Suprapubic skin (tissue), 4 donors: ENCODE measurements at regions not wholly inside any gene's neighbourhood (a gene's known extent, or its start where the extent isn't known, plus 50 kb on each side); places are given as distances from the start of the nearest gene placed in this dataset.

Source experiments
- EP300 ChIP-seq: sonication (generic); formaldehyde crosslinking; IDR thresholded peaks from one replicate; pipeline ENCODE4 v1.6.1; 2017; ENCODE audit warnings: antibody characterized with exemption
- POLR2A ChIP-seq, 2 donors: fragments of 450-650 bp; IDR thresholded peaks; one replicate each; pipeline ENCODE4 v1.6.1; 2017; ENCODE audit warnings: antibody characterized with exemption in 2 of 2, mild to moderate bottlenecking in 2 of 2, moderate library complexity in 2 of 2
- POLR2AphosphoS5 ChIP-seq, 3 donors: sonication (generic); formaldehyde crosslinking; IDR thresholded peaks; one replicate each; pipeline ENCODE4 v1.6.1; 2017; ENCODE audit warnings: antibody characterized with exemption in 3 of 3
- TF ChIP-seq, protein P1 (sequence below), 2 donors: fragments of 200-600 bp in 1 of 2; fragments of 450-650 bp in 1 of 2; sonication (generic) in 1 of 2; IDR thresholded peaks; one replicate each; pipeline ENCODE4 v1.5.1; 2016 to 2019; ENCODE audit warnings: antibody characterized with exemption in 2 of 2, mild to moderate bottlenecking in 1 of 2, moderate library complexity in 1 of 2

DNA sequence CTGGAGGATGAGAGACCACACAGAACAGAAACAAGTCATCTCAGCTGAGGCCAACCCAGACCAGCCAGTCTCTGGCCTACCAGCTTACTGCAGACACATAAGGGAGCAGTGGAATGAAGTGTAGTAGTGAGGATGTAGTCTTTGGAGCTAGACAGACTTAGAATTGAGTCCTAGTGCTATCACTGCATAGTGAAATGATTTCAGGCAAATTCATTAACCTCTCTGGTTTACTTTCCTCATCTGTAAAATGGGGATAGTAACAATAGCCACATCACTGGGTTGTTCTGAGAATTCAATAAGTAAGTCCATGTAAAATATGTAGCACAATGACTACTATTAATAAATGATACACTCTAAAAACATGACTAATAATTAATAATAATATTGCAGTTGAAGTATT is 383.8 kb downstream of the DLEU7 start:
- TF ChIP-seq, protein P1, sequence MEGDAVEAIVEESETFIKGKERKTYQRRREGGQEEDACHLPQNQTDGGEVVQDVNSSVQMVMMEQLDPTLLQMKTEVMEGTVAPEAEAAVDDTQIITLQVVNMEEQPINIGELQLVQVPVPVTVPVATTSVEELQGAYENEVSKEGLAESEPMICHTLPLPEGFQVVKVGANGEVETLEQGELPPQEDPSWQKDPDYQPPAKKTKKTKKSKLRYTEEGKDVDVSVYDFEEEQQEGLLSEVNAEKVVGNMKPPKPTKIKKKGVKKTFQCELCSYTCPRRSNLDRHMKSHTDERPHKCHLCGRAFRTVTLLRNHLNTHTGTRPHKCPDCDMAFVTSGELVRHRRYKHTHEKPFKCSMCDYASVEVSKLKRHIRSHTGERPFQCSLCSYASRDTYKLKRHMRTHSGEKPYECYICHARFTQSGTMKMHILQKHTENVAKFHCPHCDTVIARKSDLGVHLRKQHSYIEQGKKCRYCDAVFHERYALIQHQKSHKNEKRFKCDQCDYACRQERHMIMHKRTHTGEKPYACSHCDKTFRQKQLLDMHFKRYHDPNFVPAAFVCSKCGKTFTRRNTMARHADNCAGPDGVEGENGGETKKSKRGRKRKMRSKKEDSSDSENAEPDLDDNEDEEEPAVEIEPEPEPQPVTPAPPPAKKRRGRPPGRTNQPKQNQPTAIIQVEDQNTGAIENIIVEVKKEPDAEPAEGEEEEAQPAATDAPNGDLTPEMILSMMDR (IDR thresholded peaks at IDR 0.05) = no peak
- no peak for TF ChIP-seq EP300
- TF ChIP-seq POLR2A (IDR thresholded peaks at IDR 0.05) = no peak
- no peak for TF ChIP-seq POLR2AphosphoS5 (IDR thresholded peaks at IDR 0.05)
